ENCODE measurements at regions not wholly inside any gene's neighbourhood (a gene's known extent, or its start where the extent isn't known, plus 50 kb on each side); places are given as distances from the start of the nearest gene placed in this dataset.

DNA sequence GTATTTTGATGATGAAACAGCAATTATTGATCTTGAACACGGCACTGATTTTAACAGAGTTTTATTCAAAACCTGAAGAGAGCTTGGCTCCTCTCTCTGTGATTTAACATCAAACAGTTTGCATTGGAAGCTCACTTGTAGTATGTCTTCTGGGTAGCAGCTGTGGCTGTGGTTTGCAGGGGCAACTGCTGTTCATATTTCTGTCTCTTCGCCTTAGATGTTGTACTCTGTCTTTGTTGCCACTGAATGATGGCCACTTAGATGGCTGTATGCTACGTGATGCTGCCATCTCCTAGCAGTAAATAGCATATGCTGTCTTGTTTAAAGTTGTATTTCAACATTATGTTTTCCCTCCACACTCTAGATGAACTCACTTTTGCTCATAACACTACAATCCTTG is 1743.0 kb upstream of the TENM3 start:
- no peak overlapping the region for H3K4me3 ChIP-seq (replicated peaks; ENCODE audit: low read depth, low read length)
- DNase-seq (ENCODE audit: extremely low read depth, low read depth): no peak
- TF ChIP-seq CTCF (IDR thresholded peaks at IDR 0.05; ENCODE audit: low read depth, low read length, missing control alignments): no peak

- no peak overlapping the region for H3K4me3 ChIP-seq (replicated peaks; ENCODE audit: low read depth, low read length)
- no peak for TF ChIP-seq CTCF (IDR thresholded peaks at IDR 0.05; ENCODE audit: low read depth, low read length, missing control alignments)
Measured at GRCh38 chr4:180512801-180513475, 1730.3 kb upstream of the TENM3 start.

DNA sequence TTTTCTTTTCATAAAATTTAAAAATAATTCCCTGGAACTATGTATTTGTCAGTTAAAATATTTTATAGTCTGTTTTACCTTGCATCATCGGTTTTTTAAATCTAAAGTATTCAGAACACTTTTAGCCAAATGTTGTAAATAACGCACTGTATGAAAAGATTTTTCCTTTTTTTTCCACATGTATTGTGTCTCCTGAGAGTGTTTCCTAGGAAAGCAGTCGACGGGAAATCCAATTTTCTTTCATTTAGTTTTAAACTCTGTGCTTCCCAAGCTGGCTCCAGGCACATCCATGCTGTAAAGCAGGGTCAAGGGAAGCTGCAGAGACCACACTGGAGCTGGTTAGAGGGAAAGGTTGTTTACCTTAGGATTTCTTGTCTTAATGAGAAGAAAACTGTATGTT is 1724.3 kb upstream of the TENM3 start:
- H3K4me3 ChIP-seq (replicated peaks; ENCODE audit: low read depth, low read length): no peak overlapping the region
- TF ChIP-seq CTCF (IDR thresholded peaks at IDR 0.05; ENCODE audit: low read depth, low read length, missing control alignments): no peak
- DNase-seq (ENCODE audit: extremely low read depth, low read depth): no peak

More at GRCh38 chr4:180512801-180513475, 1730.3 kb upstream of the TENM3 start:
- no peak for DNase-seq (ENCODE audit: extremely low read depth, low read depth)

DNA sequence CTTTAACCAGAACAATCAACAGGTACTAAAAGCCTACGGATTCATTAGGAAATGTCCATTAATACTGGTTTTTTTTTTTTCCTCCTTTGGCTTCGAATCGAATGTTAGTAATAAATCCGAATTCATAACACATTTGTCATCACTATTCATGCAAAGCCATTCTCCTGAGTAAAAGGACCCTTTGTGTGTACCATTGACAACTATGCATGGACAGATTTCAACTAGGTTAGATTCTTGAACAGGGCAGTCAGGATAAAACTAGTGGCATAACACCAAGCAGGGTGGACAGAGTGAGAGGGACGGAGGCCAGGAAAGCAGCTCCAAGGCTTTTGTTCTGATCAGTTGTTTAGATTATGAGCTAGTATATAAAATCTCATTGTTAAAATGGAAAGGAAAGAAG is 1722.0 kb upstream of the TENM3 start:
- no peak overlapping the region for H3K4me3 ChIP-seq (replicated peaks; ENCODE audit: low read depth, low read length)
- no peak for DNase-seq (ENCODE audit: extremely low read depth, low read depth)
- TF ChIP-seq CTCF (IDR thresholded peaks at IDR 0.05; ENCODE audit: low read depth, low read length, missing control alignments): no peak

DNA sequence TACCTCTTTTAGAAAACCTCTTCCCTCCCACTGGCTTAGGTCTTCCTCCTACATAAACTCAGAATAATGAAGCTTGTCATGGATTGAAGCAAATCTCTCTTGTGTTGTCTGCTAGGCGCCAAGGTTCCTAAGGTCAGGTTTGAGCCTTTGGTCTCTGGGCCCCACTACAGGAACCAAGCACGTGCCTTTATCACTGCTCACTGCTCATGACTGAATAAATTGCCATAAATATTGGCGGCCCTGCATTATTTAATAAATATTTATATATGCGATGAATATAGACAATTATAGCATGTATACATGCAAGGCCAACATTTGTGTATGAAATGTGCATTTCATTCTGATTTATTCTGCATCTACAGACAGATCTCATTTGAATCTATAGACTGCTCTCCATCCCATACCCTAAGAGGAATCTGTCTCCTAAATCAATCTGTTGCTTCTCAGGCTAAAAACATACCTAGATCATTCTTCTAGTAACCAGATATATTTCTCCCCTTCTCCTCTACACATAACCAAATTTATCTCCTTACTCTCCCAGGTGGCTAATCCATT is 1717.6 kb upstream of the TENM3 start:
- DNase-seq (ENCODE audit: extremely low read depth, low read depth): no peak
- no peak overlapping the region for H3K4me3 ChIP-seq (replicated peaks; ENCODE audit: low read depth, low read length)
- TF ChIP-seq CTCF (IDR thresholded peaks at IDR 0.05; ENCODE audit: low read depth, low read length, missing control alignments): no peak

DNA sequence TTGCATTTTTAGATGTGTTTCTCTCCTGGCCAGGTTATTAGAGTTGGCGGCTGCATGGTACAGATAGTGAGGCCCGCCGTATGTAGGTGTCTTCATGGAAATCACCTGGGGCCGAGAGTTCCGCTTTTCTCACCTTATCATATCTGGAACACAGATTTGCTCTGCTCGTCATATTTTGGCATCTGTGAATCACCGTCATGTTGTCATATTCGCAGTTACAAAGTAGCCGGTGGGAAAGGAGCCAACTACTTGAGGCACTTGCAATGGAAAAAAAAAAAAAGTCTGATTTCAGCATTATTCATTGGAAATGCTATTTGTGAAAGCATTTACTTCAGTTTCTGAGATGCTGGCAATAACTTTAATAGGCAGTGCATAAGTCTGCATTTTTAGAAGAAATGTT is 1715.2 kb upstream of the TENM3 start:
- no peak overlapping the region for H3K4me3 ChIP-seq (replicated peaks; ENCODE audit: low read depth, low read length)
- no peak for TF ChIP-seq CTCF (IDR thresholded peaks at IDR 0.05; ENCODE audit: low read depth, low read length, missing control alignments)
- no peak for DNase-seq (ENCODE audit: extremely low read depth, low read depth)

- no peak overlapping the region for H3K4me3 ChIP-seq (replicated peaks; ENCODE audit: low read depth, low read length)
- no peak for DNase-seq (ENCODE audit: extremely low read depth, low read depth)
- TF ChIP-seq CTCF (IDR thresholded peaks at IDR 0.05; ENCODE audit: low read depth, low read length, missing control alignments): no peak
Measured at GRCh38 chr4:180530787-180531186, 1712.4 kb upstream of the TENM3 start.

All from HFF-Myc (cell line).